Parathyroid adenoma (tissue), 2 donors: ENCODE measurements at regions not wholly inside any gene's neighbourhood (a gene's known extent, or its start where the extent isn't known, plus 50 kb on each side); places are given as distances from the start of the nearest gene placed in this dataset.

ENCODE experiments used
- H2AFZ ChIP-seq: fragments of 300-600 bp; sonication (generic); one replicate; pipeline ENCODE4 v1.7.0; 2017; ENCODE audit warnings: antibody characterized with exemption, mild to moderate bottlenecking
- H3K27ac ChIP-seq: fragments of 300-600 bp; sonication (generic); one replicate; pipeline ENCODE4 v1.7.0; 2017
- H3K27me3 ChIP-seq: fragments of 300-600 bp; sonication (generic); one replicate; pipeline ENCODE4 v1.7.0; 2017; ENCODE audit warnings: low read length; ENCODE audit not compliant: control insufficient read depth, insufficient read depth
- H3K36me3 ChIP-seq: fragments of 300-600 bp; sonication (generic); one replicate; pipeline ENCODE4 v1.7.0; 2017; ENCODE audit warnings: low read length; ENCODE audit not compliant: control insufficient read depth, insufficient read depth
- H3K4me1 ChIP-seq: fragments of 300-600 bp; sonication (generic); one replicate; pipeline ENCODE4 v1.7.0; 2017; ENCODE audit warnings: control low read depth
- H3K4me2 ChIP-seq: fragments of 300-600 bp; sonication (generic); one replicate; pipeline ENCODE4 v1.7.0; 2017; ENCODE audit warnings: low read length
- H3K4me3 ChIP-seq: fragments of 300-600 bp; sonication (generic); one replicate; pipeline ENCODE4 v1.7.0; 2017; ENCODE audit warnings: low read depth, low read length
- H3K79me2 ChIP-seq: fragments of 300-600 bp; sonication (generic); one replicate; pipeline ENCODE4 v1.7.0; 2017; ENCODE audit warnings: control low read depth
- H3K9ac ChIP-seq: fragments of 300-600 bp; sonication (generic); one replicate; pipeline ENCODE4 v1.7.0; 2017; ENCODE audit warnings: mild to moderate bottlenecking
- H3K9me3 ChIP-seq: fragments of 300-600 bp; sonication (generic); one replicate; pipeline ENCODE4 v1.7.0; 2017; ENCODE audit warnings: low read length; ENCODE audit not compliant: control insufficient read depth
- CTCF ChIP-seq: fragments of 300-600 bp; sonication (generic); IDR thresholded peaks from one replicate; pipeline ENCODE4 v1.7.0; 2017; ENCODE audit warnings: antibody characterized with exemption, mild to moderate bottlenecking
- donor health status: primary hyperparathyroidism.

- no peak for TF ChIP-seq CTCF
- no peak overlapping the region for H3K9ac ChIP-seq
- no peaks in the 10 kb centered on the region for H3K27me3 ChIP-seq
- no peak overlapping the region for H3K4me2 ChIP-seq
- no peak overlapping the region for H3K27ac ChIP-seq
- H3K9me3 ChIP-seq: no peaks in the 10 kb centered on the region
- H2AFZ ChIP-seq: no peak overlapping the region
- no peaks in the 10 kb centered on the region for H3K36me3 ChIP-seq
- H3K4me1 ChIP-seq: no peaks in the 10 kb centered on the region
- H3K4me3 ChIP-seq: no peak overlapping the region
- H3K79me2 ChIP-seq: no peaks in the 10 kb centered on the region
Measured at GRCh38 chr7:15967551-15967950, 281.1 kb upstream of the MEOX2 start.

GRCh38 chr7:15967121-15967520, 280.6 kb upstream of the MEOX2 start:
- H3K4me1 ChIP-seq: no peaks in the 10 kb centered on the region
- H3K9ac ChIP-seq: no peak overlapping the region
- H3K27ac ChIP-seq: no peak overlapping the region
- no peak overlapping the region for H3K4me2 ChIP-seq
- no peaks in the 10 kb centered on the region for H3K79me2 ChIP-seq
- H3K27me3 ChIP-seq: no peaks in the 10 kb centered on the region
- no peak overlapping the region for H3K4me3 ChIP-seq
- H2AFZ ChIP-seq: no peak overlapping the region
- TF ChIP-seq CTCF: no peak
- no peaks in the 10 kb centered on the region for H3K36me3 ChIP-seq
- H3K9me3 ChIP-seq: no peaks in the 10 kb centered on the region

GRCh38 chr7:15963206-15963605, 276.7 kb upstream of the MEOX2 start:
- Histone ChIP-seq H3K9ac (no peak overlapping the region), H3K4me1 (no peaks in the 10 kb centered on the region), H3K27ac (no peak overlapping the region), H3K9me3 (no peaks in the 10 kb centered on the region), H3K4me3 (no peak overlapping the region), H3K4me2 (no peak overlapping the region), H3K79me2 (no peaks in the 10 kb centered on the region), H3K36me3 (no peaks in the 10 kb centered on the region), H2AFZ (no peak overlapping the region), H3K27me3 (no peaks in the 10 kb centered on the region)
- TF ChIP-seq CTCF: no peak

GRCh38 chr7:15954671-15955354, 268.3 kb upstream of the MEOX2 start:
- Histone ChIP-seq H3K27ac (no peak overlapping the region), H3K4me2 (no peak overlapping the region), H3K9me3 (no peaks in the 10 kb centered on the region), H2AFZ (no peak overlapping the region), H3K27me3 (no peaks in the 10 kb centered on the region), H3K4me1 (no peaks in the 10 kb centered on the region), H3K79me2 (no peaks in the 10 kb centered on the region), H3K4me3 (no peak overlapping the region), H3K9ac (no peak overlapping the region), H3K36me3 (no peaks in the 10 kb centered on the region)
- TF ChIP-seq CTCF: no peak

GRCh38 chr7:15950299-15950698, 263.8 kb upstream of the MEOX2 start:
- Histone ChIP-seq H3K27ac (no peak overlapping the region), H3K4me1 (no peaks in the 10 kb centered on the region), H3K79me2 (no peaks in the 10 kb centered on the region), H3K4me2 (no peak overlapping the region), H2AFZ (no peak overlapping the region), H3K4me3 (no peak overlapping the region), H3K36me3 (no peaks in the 10 kb centered on the region), H3K27me3 (no peaks in the 10 kb centered on the region), H3K9me3 (no peaks in the 10 kb centered on the region), H3K9ac (no peak overlapping the region)
- no peak for TF ChIP-seq CTCF
